ENCODE measurements at regions not wholly inside any gene's neighbourhood (a gene's known extent, or its start where the extent isn't known, plus 50 kb on each side); places are given as distances from the start of the nearest gene placed in this dataset.

DNA sequence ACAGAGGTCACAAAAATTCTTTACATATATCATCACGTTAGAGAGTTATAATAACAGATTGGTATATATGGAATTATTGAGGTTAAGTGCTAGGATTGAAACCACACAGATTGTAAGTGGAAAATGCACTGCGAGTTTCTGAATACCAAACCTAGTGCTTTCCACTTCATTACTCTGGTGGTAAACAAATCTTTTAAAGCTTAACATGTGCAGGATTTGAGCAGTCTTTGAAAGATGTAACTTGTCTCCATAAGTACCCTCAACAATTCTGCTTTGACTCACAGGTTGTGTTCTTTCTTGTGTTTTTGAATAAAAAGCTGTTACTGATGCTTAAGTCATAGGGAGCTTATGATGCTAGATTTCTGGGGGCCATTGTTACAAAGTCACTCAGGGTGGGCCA is 314.7 kb upstream of the DACH1 start:
- TF ChIP-seq, protein P1, sequence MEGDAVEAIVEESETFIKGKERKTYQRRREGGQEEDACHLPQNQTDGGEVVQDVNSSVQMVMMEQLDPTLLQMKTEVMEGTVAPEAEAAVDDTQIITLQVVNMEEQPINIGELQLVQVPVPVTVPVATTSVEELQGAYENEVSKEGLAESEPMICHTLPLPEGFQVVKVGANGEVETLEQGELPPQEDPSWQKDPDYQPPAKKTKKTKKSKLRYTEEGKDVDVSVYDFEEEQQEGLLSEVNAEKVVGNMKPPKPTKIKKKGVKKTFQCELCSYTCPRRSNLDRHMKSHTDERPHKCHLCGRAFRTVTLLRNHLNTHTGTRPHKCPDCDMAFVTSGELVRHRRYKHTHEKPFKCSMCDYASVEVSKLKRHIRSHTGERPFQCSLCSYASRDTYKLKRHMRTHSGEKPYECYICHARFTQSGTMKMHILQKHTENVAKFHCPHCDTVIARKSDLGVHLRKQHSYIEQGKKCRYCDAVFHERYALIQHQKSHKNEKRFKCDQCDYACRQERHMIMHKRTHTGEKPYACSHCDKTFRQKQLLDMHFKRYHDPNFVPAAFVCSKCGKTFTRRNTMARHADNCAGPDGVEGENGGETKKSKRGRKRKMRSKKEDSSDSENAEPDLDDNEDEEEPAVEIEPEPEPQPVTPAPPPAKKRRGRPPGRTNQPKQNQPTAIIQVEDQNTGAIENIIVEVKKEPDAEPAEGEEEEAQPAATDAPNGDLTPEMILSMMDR (conservative IDR thresholded peaks at IDR 0.05 in 1 of 2, IDR thresholded peaks at IDR 0.05 in 1 of 2; ENCODE audit: extremely low read depth in 1 of 2, insufficient read depth in 1 of 2, low read depth in 1 of 2, low read length in 2 of 2): no peak
- no peak for TF ChIP-seq EZH2 (IDR thresholded peaks at IDR 0.05; ENCODE audit: borderline replicate concordance, low read length)

All from mammary epithelial cell (primary cell).